NCI-H2171 treated with DMSO at 0.1 percent for 48 hours (cell line): ENCODE measurements at regions not wholly inside any gene's neighbourhood (a gene's known extent, or its start where the extent isn't known, plus 50 kb on each side); places are given as distances from the start of the nearest gene placed in this dataset.
"Not testable (repeated sequence)": the region's sequence is repeated elsewhere in the genome, so short reads cannot be mapped to it uniquely, and the experiment has no call there.

ENCODE experiments used
- DNase-seq: peaks from one replicate; lab custom pipeline; 2025; lab: John Stamatoyannopoulos, UW

GRCh38 chr14:56422221-56422620 is 157.4 kb upstream of the TMEM260 start:
- DNase-seq: no peak

- peak; percentile 94 for DNase-seq
Observed at GRCh38 chr14:56422703-56423213, 156.8 kb upstream of the TMEM260 start.

GRCh38 chr14:56423544-56423943 is 156.1 kb upstream of the TMEM260 start:
- no peak for DNase-seq

- no peak for DNase-seq
Observed at GRCh38 chr14:56431013-56431412, 148.6 kb upstream of the TMEM260 start.

- no peak for DNase-seq
Observed at GRCh38 chr14:56449670-56450213, 129.9 kb upstream of the TMEM260 start.

- DNase-seq: no peak
Observed at GRCh38 chr14:56452940-56453339, 126.7 kb upstream of the TMEM260 start.

- not testable (repeated sequence) for DNase-seq
Observed at GRCh38 chr14:56454680-56455079, 124.9 kb upstream of the TMEM260 start.

- no peak for DNase-seq
Observed at GRCh38 chr14:56460469-56460868, 119.1 kb upstream of the TMEM260 start.

GRCh38 chr14:56461276-56462275 is 118.0 kb upstream of the TMEM260 start:
- no peak for DNase-seq

GRCh38 chr14:56463271-56463890 is 116.2 kb upstream of the TMEM260 start:
- DNase-seq: no peak

- DNase-seq: no peak
Observed at GRCh38 chr14:56471056-56471455, 108.5 kb upstream of the TMEM260 start.

- peak; percentile 71 for DNase-seq
Observed at GRCh38 chr14:56474419-56475022, 105.1 kb upstream of the TMEM260 start.

- DNase-seq: peak; percentile 47
Observed at GRCh38 chr14:56482310-56482911, 97.2 kb upstream of the TMEM260 start.

GRCh38 chr14:56487090-56487667 is 92.4 kb upstream of the TMEM260 start:
- DNase-seq: peak; percentile 42

GRCh38 chr14:56487761-56488160 is 91.8 kb upstream of the TMEM260 start:
- no peak for DNase-seq

- no peak for DNase-seq
Observed at GRCh38 chr14:56488306-56488705, 91.3 kb upstream of the TMEM260 start.

GRCh38 chr14:56490379-56490778 is 89.2 kb upstream of the TMEM260 start:
- peak; percentile 67 for DNase-seq

GRCh38 chr14:56491299-56492285 is 88.0 kb upstream of the TMEM260 start:
- peak; percentile 92 for DNase-seq

GRCh38 chr14:56494167-56494566 is 85.4 kb upstream of the TMEM260 start:
- no peak for DNase-seq

- no peak for DNase-seq
Observed at GRCh38 chr14:56498112-56498511, 81.5 kb upstream of the TMEM260 start.
